HepG2 (cell line): ENCODE measurements at regions not wholly inside any gene's neighbourhood (a gene's known extent, or its start where the extent isn't known, plus 50 kb on each side); places are given as distances from the start of the nearest gene placed in this dataset.

Experiments used
- ATAC-seq: fragments of 200-7000 bp; cut with Tn5 transposase; 3 replicates; pipeline ENCODE4 v1.9.1; 2020; ENCODE audit warnings: mild to moderate bottlenecking, moderate library complexity
- BruUV-seq: library from RNA; stranded (reverse); fragments of 400-500 nt; replicated peaks from 2 replicates; lab custom pipeline; 2021; lab: Mats Ljungman, UMichigan
- CTCF ChIA-PET: fragments of 300-600 bp; formaldehyde crosslinking; extraction: SDS; loops from one replicate; lab custom pipeline; 2021; ENCODE audit warnings: low total read pairs, inconsistent platforms, low intra/inter-chr PET ratio; lab: Yijun Ruan, JAX
- POLR2A ChIA-PET: fragments of 350-600 bp; sonication (Branson Sonifier 250); formaldehyde crosslinking; loops from one replicate; lab custom pipeline; 2020; ENCODE audit warnings: antibody characterized with exemption, inconsistent platforms; lab: Yijun Ruan, JAX
- DNase-seq: peaks from one replicate; pipeline ENCODE4 v3.0.0-alpha.2; 2015; ENCODE audit warnings: low spot score
- FAIRE-seq: peaks from 3 replicates; lab custom pipeline; 2011; peaks lifted over from hg19 to GRCh38; lab: Jason Lieb, UNC
- H2AFZ ChIP-seq: one replicate; pipeline ENCODE4 v1.6.1; 2011; ENCODE audit warnings: low read length, inconsistent platforms
- H3K27ac ChIP-seq: fragments of 300-600 bp; 3 replicates; pipeline ENCODE4 v1.8.0; 2011; ENCODE audit warnings: mixed run types, mild to moderate bottlenecking, mixed read lengths, low read length, inconsistent platforms; ENCODE audit not compliant: insufficient read depth; ENCODE audit errors: extremely low read length
- H3K27me3 ChIP-seq, 2 experiments: fragments of 200-600 bp in 1 of 2; 2 replicates in 1 of 2; 3 replicates in 1 of 2; pipeline versions ENCODE4 v1.6.0 to v1.8.0; 2011; ENCODE audit warnings: low read length in 2 of 2, mild to moderate bottlenecking in 2 of 2, moderate library complexity in 2 of 2, inconsistent platforms in 1 of 2; ENCODE audit not compliant: insufficient read depth in 2 of 2, control insufficient read depth in 1 of 2
- H3K36me3 ChIP-seq, 2 experiments: fragments of 200-600 bp in 1 of 2; replicated peaks in 1 of 2; 2 replicates in 1 of 2; 3 replicates in 1 of 2; pipeline versions ENCODE4 v1.5.1 to v1.8.0; 2011; ENCODE audit warnings: low read length in 2 of 2, inconsistent platforms in 1 of 2; ENCODE audit not compliant: insufficient read depth in 2 of 2, control insufficient read depth in 1 of 2
- H3K4me1 ChIP-seq: 2 replicates; pipeline ENCODE4 v1.5.1; 2012; ENCODE audit warnings: low read length, inconsistent platforms; ENCODE audit not compliant: insufficient read depth
- H3K4me2 ChIP-seq: 2 replicates; pipeline ENCODE4 v1.6.0; 2011; ENCODE audit warnings: low read depth, low read length, inconsistent platforms
- H3K4me3 ChIP-seq, 3 experiments: fragments of 200-600 bp in 1 of 3; sonication (generic), shearing (Covaris generic) in 1 of 3; replicated peaks in 1 of 3; 2 replicates each; pipeline ENCODE4 v1.5.1; 2011 to 2016; ENCODE audit warnings: low read length in 3 of 3, inconsistent platforms in 2 of 3, low read depth in 2 of 3, mild to moderate bottlenecking in 2 of 3, control low read depth in 1 of 3, mixed read lengths in 1 of 3; ENCODE audit not compliant: insufficient read depth in 1 of 3
- H3K79me2 ChIP-seq: one replicate; pipeline ENCODE4 v1.6.1; 2011; ENCODE audit warnings: low read length, inconsistent platforms; ENCODE audit not compliant: insufficient read depth
- H3K9ac ChIP-seq: 2 replicates; pipeline ENCODE4 v1.6.0; 2011; ENCODE audit warnings: mild to moderate bottlenecking, low read depth, low read length, inconsistent platforms; ENCODE audit not compliant: insufficient read depth
- H3K9me3 ChIP-seq: 2 replicates; pipeline ENCODE4 v1.5.1; 2012; ENCODE audit warnings: mild to moderate bottlenecking, low read length
- H4K20me1 ChIP-seq: 2 replicates; pipeline ENCODE4 v1.6.0; 2011; ENCODE audit warnings: inconsistent platforms, mild to moderate bottlenecking, low read length, moderate library complexity; ENCODE audit not compliant: insufficient read depth
- ATAD3A ChIP-seq: sonication (generic); formaldehyde crosslinking; IDR thresholded peaks from 2 replicates; pipeline ENCODE4 v1.4.0; 2020; ENCODE audit warnings: missing genetic modification reagents
- FOSL1 ChIP-seq: sonication (generic); formaldehyde crosslinking; IDR thresholded peaks from 2 replicates; pipeline ENCODE4 v1.9.0; 2021; ENCODE audit warnings: missing genetic modification reagents, borderline replicate concordance
- FOXK2 ChIP-seq: fragments of 450-650 bp; IDR thresholded peaks from 2 replicates; pipeline ENCODE4 v1.6.1; 2016
- GMEB1 ChIP-seq: sonication (generic); formaldehyde crosslinking; IDR thresholded peaks from 2 replicates; pipeline ENCODE4 v1.5.1; 2020; ENCODE audit warnings: missing genetic modification reagents, mild to moderate bottlenecking, borderline replicate concordance
- LBX2 ChIP-seq: sonication (generic); formaldehyde crosslinking; IDR thresholded peaks from 2 replicates; pipeline ENCODE4 v1.5.0; 2020; ENCODE audit warnings: missing genetic modification reagents, mild to moderate bottlenecking, borderline replicate concordance
- PCBP1 ChIP-seq: fragments of 200-400 bp; formaldehyde crosslinking; IDR thresholded peaks from 2 replicates; pipeline ENCODE4 v1.6.1; 2017; ENCODE audit warnings: mild to moderate bottlenecking, low read depth, low read length, borderline replicate concordance
- REL ChIP-seq: sonication (generic); formaldehyde crosslinking; conservative IDR thresholded peaks from 2 replicates; pipeline ENCODE4 v1.8.0; 2022; ENCODE audit warnings: mild to moderate bottlenecking, missing genetic modification reagents, moderate library complexity
- TSC22D2 ChIP-seq: sonication (generic); formaldehyde crosslinking; IDR thresholded peaks from 2 replicates; pipeline ENCODE4 v1.5.1; 2020; ENCODE audit warnings: missing genetic modification reagents, mild to moderate bottlenecking, borderline replicate concordance
- ZBTB2 ChIP-seq: sonication (generic); formaldehyde crosslinking; IDR thresholded peaks from 2 replicates; pipeline ENCODE4 v1.8.0; 2022; ENCODE audit warnings: low read depth, missing genetic modification reagents
- ZNF747 ChIP-seq: sonication (generic); formaldehyde crosslinking; IDR thresholded peaks from 2 replicates; pipeline ENCODE4 v1.8.1; 2023; ENCODE audit warnings: missing genetic modification reagents, mild to moderate bottlenecking, borderline replicate concordance
- WGBS: methylation state at CpG from one replicate; pipeline ENCODE4 v1.1.6; 2017; ENCODE audit warnings: low lambda C conversion rate; 5-methylcytosine and 5-hydroxymethylcytosine counted together
- in situ Hi-C: cut with HindIII; loops from 2 replicates; pipeline ENCODE4 v1.10.0; 2017; ENCODE audit warnings: low pct_unique_long_range_greater_than_20kb; ENCODE audit not compliant: extremely low pct_ligation_motif_present
- intact Hi-C: fragments of 100-400 bp; cut with micrococcal nuclease; formaldehyde crosslinking; loops from one replicate; pipeline ENCODE4 v1.10.0; 2022; ENCODE audit not compliant: unreplicated experiment
- TF ChIP-seq, protein P1 (sequence below): sonication (generic); formaldehyde crosslinking; IDR thresholded peaks from 2 replicates; pipeline ENCODE4 v1.9.0; 2021; ENCODE audit warnings: missing genetic modification reagents, mild to moderate bottlenecking, borderline replicate concordance
- TF ChIP-seq, protein P2 (sequence below): sonication (generic); formaldehyde crosslinking; IDR thresholded peaks from 2 replicates; pipeline ENCODE4 v1.4.0; 2020; ENCODE audit warnings: missing genetic modification reagents

DNA sequence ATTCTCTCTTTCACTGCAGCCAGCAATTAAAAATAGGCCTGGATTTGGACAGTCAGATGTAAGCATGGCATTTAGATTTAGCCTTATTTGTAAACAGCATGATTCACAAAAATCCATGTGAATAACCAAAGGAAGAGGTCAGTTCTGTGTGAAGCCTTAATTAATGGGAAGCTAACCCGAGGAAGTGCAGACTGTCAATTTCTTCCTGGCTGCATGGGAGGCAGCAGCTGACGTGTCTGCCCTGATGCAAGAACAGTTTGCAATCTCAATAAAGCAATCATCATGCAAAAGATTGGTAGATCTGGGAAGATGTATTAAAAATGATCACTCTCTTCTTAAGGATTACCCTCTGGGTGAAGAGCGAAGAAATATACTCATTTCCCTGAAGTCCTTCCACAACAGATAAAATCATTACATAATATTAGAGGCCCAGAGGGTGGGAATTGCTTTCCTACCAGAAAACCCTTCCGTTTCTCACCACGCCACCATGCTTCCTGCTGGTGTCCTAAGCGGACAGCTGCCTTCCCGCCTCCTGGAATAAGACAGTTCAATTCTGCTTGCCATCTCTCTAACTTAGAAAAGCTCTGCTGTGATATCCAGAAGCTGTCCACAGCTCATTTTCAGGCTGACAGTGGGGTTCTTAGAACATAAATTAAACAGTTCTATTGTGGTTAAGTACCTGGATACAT lies 526.7 kb upstream of the NRP1 start:
- 75% methylated on average over 7 of the region's 7 CpGs for WGBS
- H3K4me3 ChIP-seq, result no peak overlapping the region
- H2AFZ ChIP-seq, result no peak overlapping the region
- no peak overlapping the region for H3K9ac ChIP-seq
- CTCF ChIA-PET, result no interaction called here
- H3K4me1 ChIP-seq, result peaks cover 14% of the 10 kb centered on the region
- intact Hi-C loops, result no loop called here
- H3K9me3 ChIP-seq, result no peaks in the 10 kb centered on the region
- H3K27me3 ChIP-seq, result no peaks in the 10 kb centered on the region
- DNase-seq (no peak), ATAC-seq (no peak), FAIRE-seq (no peak)
- H3K4me2 ChIP-seq, result no peak overlapping the region
- H3K27ac ChIP-seq, result no peak overlapping the region
- H3K79me2 ChIP-seq, result no peaks in the 10 kb centered on the region
- no peak for TF ChIP-seq ATAD3A
- TF ChIP-seq, protein P1, sequence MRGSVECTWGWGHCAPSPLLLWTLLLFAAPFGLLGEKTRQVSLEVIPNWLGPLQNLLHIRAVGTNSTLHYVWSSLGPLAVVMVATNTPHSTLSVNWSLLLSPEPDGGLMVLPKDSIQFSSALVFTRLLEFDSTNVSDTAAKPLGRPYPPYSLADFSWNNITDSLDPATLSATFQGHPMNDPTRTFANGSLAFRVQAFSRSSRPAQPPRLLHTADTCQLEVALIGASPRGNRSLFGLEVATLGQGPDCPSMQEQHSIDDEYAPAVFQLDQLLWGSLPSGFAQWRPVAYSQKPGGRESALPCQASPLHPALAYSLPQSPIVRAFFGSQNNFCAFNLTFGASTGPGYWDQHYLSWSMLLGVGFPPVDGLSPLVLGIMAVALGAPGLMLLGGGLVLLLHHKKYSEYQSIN (CRISPR knock-in tag), result no peak
- no peak for TF ChIP-seq ZNF747 (CRISPR knock-in tag)
- TF ChIP-seq REL (CRISPR knock-in tag), result no peak
- no peak for TF ChIP-seq TSC22D2 (CRISPR knock-in tag)
- TF ChIP-seq, protein P2, sequence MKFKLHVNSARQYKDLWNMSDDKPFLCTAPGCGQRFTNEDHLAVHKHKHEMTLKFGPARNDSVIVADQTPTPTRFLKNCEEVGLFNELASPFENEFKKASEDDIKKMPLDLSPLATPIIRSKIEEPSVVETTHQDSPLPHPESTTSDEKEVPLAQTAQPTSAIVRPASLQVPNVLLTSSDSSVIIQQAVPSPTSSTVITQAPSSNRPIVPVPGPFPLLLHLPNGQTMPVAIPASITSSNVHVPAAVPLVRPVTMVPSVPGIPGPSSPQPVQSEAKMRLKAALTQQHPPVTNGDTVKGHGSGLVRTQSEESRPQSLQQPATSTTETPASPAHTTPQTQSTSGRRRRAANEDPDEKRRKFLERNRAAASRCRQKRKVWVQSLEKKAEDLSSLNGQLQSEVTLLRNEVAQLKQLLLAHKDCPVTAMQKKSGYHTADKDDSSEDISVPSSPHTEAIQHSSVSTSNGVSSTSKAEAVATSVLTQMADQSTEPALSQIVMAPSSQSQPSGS (CRISPR knock-in tag), result no peak
- no peak for TF ChIP-seq FOXK2
- TF ChIP-seq PCBP1, result no peak
- TF ChIP-seq ZBTB2, result no peak
- no peak for TF ChIP-seq GMEB1
- no peak for TF ChIP-seq LBX2 (CRISPR knock-in tag)
- no peak for TF ChIP-seq FOSL1 (CRISPR knock-in tag)
- in situ Hi-C loops, result no loop called here
- BruUV-seq, result no TSS peak
- H4K20me1 ChIP-seq, result no peaks in the 10 kb centered on the region
- no peaks in the 10 kb centered on the region for H3K36me3 ChIP-seq
- POLR2A ChIA-PET, result no interaction called here
